HG02588 (cell line): ENCODE measurements at regions not wholly inside any gene's neighbourhood (a gene's known extent, or its start where the extent isn't known, plus 50 kb on each side); places are given as distances from the start of the nearest gene placed in this dataset.

Experiments
- ATAC-seq: cut with Tn5 transposase; IDR thresholded peaks from one replicate; pipeline ENCODE4 v1.9.1; 2021; ENCODE audit warnings: mild to moderate bottlenecking, moderate library complexity; ENCODE audit not compliant: unreplicated experiment

- ATAC-seq, result no peak
Observed at GRCh38 chr13:89749888-89750287, 1597.6 kb upstream of the MIR17HG start.

- ATAC-seq, result no peak
Observed at GRCh38 chr13:89750371-89750770, 1597.1 kb upstream of the MIR17HG start.

GRCh38 chr13:89751432-89751930 lies 1596.0 kb upstream of the MIR17HG start:
- no peak for ATAC-seq

- no peak for ATAC-seq
Observed at GRCh38 chr13:89752394-89752793, 1595.1 kb upstream of the MIR17HG start.

- ATAC-seq, result no peak
Observed at GRCh38 chr13:89755729-89756492, 1591.6 kb upstream of the MIR17HG start.

GRCh38 chr13:89763005-89763404 lies 1584.5 kb upstream of the MIR17HG start:
- no peak for ATAC-seq

- no peak for ATAC-seq
Observed at GRCh38 chr13:89783221-89783755, 1564.2 kb upstream of the MIR17HG start.

- no peak for ATAC-seq
Observed at GRCh38 chr13:89784161-89784809, 1563.2 kb upstream of the MIR17HG start.

- ATAC-seq, result no peak
Observed at GRCh38 chr13:89786531-89786930, 1561.0 kb upstream of the MIR17HG start.

- ATAC-seq, result no peak
Observed at GRCh38 chr13:89790696-89791095, 1556.8 kb upstream of the MIR17HG start.

- no peak for ATAC-seq
Observed at GRCh38 chr13:89791971-89792630, 1555.4 kb upstream of the MIR17HG start.

- ATAC-seq, result no peak
Observed at GRCh38 chr13:89796196-89796595, 1551.3 kb upstream of the MIR17HG start.

- no peak for ATAC-seq
Observed at GRCh38 chr13:89803839-89804238, 1543.6 kb upstream of the MIR17HG start.

GRCh38 chr13:89806594-89806993 lies 1540.9 kb upstream of the MIR17HG start:
- no peak for ATAC-seq

- ATAC-seq, result no peak
Observed at GRCh38 chr13:89812856-89813255, 1534.6 kb upstream of the MIR17HG start.

- no peak for ATAC-seq
Observed at GRCh38 chr13:89816404-89816803, 1531.1 kb upstream of the MIR17HG start.

GRCh38 chr13:89822467-89822866 lies 1525.0 kb upstream of the MIR17HG start:
- ATAC-seq, result no peak

- no peak for ATAC-seq
Observed at GRCh38 chr13:89827552-89827951, 1519.9 kb upstream of the MIR17HG start.

GRCh38 chr13:89828506-89828905 lies 1519.0 kb upstream of the MIR17HG start:
- ATAC-seq, result no peak

GRCh38 chr13:89831157-89831556 lies 1516.3 kb upstream of the MIR17HG start:
- no peak for ATAC-seq

GRCh38 chr13:89832827-89833226 lies 1514.7 kb upstream of the MIR17HG start:
- ATAC-seq, result no peak

- no peak for ATAC-seq
Observed at GRCh38 chr13:89843621-89844020, 1503.9 kb upstream of the MIR17HG start.
